ENCODE measurements at regions not wholly inside any gene's neighbourhood (a gene's known extent, or its start where the extent isn't known, plus 50 kb on each side); places are given as distances from the start of the nearest gene placed in this dataset.

DNA sequence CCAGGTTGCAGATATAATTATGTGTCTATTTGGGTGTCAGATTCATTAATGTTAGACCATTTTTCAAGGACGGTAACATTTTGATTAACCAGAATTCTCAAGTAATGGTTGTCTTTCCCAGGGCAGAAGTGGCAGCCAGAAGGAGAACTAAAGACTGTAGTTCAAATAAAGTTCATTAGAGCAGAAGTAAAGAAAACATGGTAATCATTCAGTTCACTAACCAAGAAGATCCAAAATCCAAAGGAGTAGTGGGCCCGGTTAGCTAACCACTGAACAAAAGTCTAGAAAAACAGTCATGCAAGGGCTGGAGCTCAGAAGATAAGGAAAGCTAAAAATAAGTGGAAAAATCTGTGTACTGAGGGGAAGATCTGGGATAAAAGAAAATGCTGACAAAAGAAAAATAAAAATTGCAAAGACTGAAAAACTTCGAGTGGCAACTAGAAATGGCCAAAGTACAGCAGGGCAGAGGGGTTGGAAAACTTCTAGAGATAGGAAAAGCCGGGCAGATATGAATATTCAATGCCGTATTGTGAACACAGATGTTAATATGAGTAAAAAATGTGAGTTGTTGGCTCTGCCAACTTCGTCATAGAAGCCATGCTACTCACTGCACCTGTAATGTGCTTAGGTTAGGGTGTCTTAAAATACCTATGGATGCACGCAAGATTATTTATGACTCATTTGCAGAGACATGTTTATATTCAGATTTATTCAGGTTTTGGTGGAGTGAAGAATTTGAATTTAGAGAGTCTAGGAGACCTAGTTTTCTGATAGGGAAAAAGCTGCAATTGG, 925.9 kb downstream of the LTN1 start:
- H3K27me3 Mint-ChIP-seq (ENCODE audit: low read depth in 3 of 3) = peaks cover 0 to 4% (median 0%) of the 10 kb centered on the region in 3 donors
- Histone ChIP-seq H2AFZ (ENCODE audit: insufficient read depth, low read depth, low read length, poor library complexity, severe bottlenecking) (no peak overlapping the region), H3K4me3 (replicated peaks in 1 of 3; ENCODE audit: low read depth in 2 of 3, low read length in 3 of 3) (no peak overlapping the region), H3K27me3 (ENCODE audit: control insufficient read depth in 2 of 2, insufficient read depth in 2 of 2, low read length in 2 of 2) (no peaks in the 10 kb centered on the region), H3K4me2 (replicated peaks; ENCODE audit: extremely low read depth, low read length, poor library complexity, severe bottlenecking) (no peak overlapping the region), H4K20me1 (ENCODE audit: insufficient read depth, low read length) (no peaks in the 10 kb centered on the region), H3K9me3 (replicated peaks in 1 of 2; ENCODE audit: control insufficient read depth in 1 of 2, insufficient read depth in 1 of 2, low read length in 2 of 2) (peaks cover 0 to 1% of the 10 kb centered on the region in 2 donors), H3K36me3 (replicated peaks in 1 of 2; ENCODE audit: control insufficient read depth in 1 of 2, insufficient read depth in 2 of 2, low read length in 2 of 2) (no peaks in the 10 kb centered on the region), H3K79me2 (ENCODE audit: insufficient read depth, low read length) (no peaks in the 10 kb centered on the region), H3K27ac (ENCODE audit: low read depth in 1 of 2, low read length in 2 of 2) (no peak overlapping the region), H3K9ac (ENCODE audit: insufficient read depth, low read length, poor library complexity, severe bottlenecking) (no peak overlapping the region), H3K4me1 (ENCODE audit: control insufficient read depth in 1 of 2, insufficient read depth in 2 of 2, low read length in 2 of 2) (no peaks in the 10 kb centered on the region)
- DNase-seq = no peak
- TF ChIP-seq, protein P1, sequence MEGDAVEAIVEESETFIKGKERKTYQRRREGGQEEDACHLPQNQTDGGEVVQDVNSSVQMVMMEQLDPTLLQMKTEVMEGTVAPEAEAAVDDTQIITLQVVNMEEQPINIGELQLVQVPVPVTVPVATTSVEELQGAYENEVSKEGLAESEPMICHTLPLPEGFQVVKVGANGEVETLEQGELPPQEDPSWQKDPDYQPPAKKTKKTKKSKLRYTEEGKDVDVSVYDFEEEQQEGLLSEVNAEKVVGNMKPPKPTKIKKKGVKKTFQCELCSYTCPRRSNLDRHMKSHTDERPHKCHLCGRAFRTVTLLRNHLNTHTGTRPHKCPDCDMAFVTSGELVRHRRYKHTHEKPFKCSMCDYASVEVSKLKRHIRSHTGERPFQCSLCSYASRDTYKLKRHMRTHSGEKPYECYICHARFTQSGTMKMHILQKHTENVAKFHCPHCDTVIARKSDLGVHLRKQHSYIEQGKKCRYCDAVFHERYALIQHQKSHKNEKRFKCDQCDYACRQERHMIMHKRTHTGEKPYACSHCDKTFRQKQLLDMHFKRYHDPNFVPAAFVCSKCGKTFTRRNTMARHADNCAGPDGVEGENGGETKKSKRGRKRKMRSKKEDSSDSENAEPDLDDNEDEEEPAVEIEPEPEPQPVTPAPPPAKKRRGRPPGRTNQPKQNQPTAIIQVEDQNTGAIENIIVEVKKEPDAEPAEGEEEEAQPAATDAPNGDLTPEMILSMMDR (IDR thresholded peaks at IDR 0.05) = no peak
- H3K36me3 Mint-ChIP-seq = no peaks in the 10 kb centered on the region
- H3K27ac Mint-ChIP-seq = no peak overlapping the region
- H3K4me3 Mint-ChIP-seq = no peak overlapping the region
- no peaks in the 10 kb centered on the region for H3K4me1 Mint-ChIP-seq
- 90% methylated on average over 5 of the region's 7 CpGs for WGBS (ENCODE audit: insufficient coverage)
- intact Hi-C loops (cut with micrococcal nuclease) = no loop called here
- peaks cover 0 to 2% (median 0%) of the 10 kb centered on the region in 7 donors for H3K9me3 Mint-ChIP-seq

DNA sequence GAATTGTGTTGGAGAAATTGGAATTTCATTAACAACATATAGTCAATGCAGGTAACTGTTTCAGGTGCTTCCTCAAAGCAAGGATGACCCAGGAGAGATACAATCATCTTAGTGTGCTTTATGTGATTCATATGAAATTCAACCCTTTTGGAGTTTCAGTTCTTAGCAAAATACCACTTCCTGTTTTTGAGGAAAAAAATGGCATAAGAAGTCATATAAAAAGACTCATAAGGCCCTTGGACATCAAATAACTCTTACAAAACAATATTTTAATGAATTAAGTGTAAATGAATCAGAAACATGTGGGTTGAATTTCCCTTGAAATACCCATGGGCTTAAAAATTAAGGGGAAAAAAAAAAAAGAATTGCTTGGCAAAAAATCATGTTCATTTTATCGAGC, 926.6 kb downstream of the LTN1 start:
- no peak overlapping the region for H3K27ac Mint-ChIP-seq
- intact Hi-C loops (cut with micrococcal nuclease) = no loop called here
- Histone ChIP-seq H3K4me1 (ENCODE audit: control insufficient read depth in 1 of 2, insufficient read depth in 2 of 2, low read length in 2 of 2) (no peaks in the 10 kb centered on the region), H4K20me1 (ENCODE audit: insufficient read depth, low read length) (no peaks in the 10 kb centered on the region), H3K27me3 (ENCODE audit: control insufficient read depth in 2 of 2, insufficient read depth in 2 of 2, low read length in 2 of 2) (no peaks in the 10 kb centered on the region), H3K79me2 (ENCODE audit: insufficient read depth, low read length) (no peaks in the 10 kb centered on the region), H3K4me3 (replicated peaks in 1 of 3; ENCODE audit: low read depth in 2 of 3, low read length in 3 of 3) (no peak overlapping the region), H3K9ac (ENCODE audit: insufficient read depth, low read length, poor library complexity, severe bottlenecking) (no peak overlapping the region), H3K27ac (ENCODE audit: low read depth in 1 of 2, low read length in 2 of 2) (no peak overlapping the region), H2AFZ (ENCODE audit: insufficient read depth, low read depth, low read length, poor library complexity, severe bottlenecking) (no peak overlapping the region), H3K9me3 (replicated peaks in 1 of 2; ENCODE audit: control insufficient read depth in 1 of 2, insufficient read depth in 1 of 2, low read length in 2 of 2) (no peaks in the 10 kb centered on the region), H3K4me2 (replicated peaks; ENCODE audit: extremely low read depth, low read length, poor library complexity, severe bottlenecking) (no peak overlapping the region), H3K36me3 (replicated peaks in 1 of 2; ENCODE audit: control insufficient read depth in 1 of 2, insufficient read depth in 2 of 2, low read length in 2 of 2) (no peaks in the 10 kb centered on the region)
- no peaks in the 10 kb centered on the region for H3K36me3 Mint-ChIP-seq
- peak in 1 of 3 donors; percentile 32 for DNase-seq
- H3K4me1 Mint-ChIP-seq = no peaks in the 10 kb centered on the region
- H3K4me3 Mint-ChIP-seq = no peak overlapping the region
- peaks cover 0 to 1% (median 0%) of the 10 kb centered on the region in 3 donors for H3K27me3 Mint-ChIP-seq (ENCODE audit: low read depth in 3 of 3)
- WGBS (ENCODE audit: insufficient coverage) = no CpG with 5 or more reads among the region's 1 CpG
- TF ChIP-seq, protein P1 (IDR thresholded peaks at IDR 0.05) = no peak
- peaks cover 0 to 2% (median 0%) of the 10 kb centered on the region in 7 donors for H3K9me3 Mint-ChIP-seq
